GM12875 (cell line): ENCODE measurements at regions not wholly inside any gene's neighbourhood (a gene's known extent, or its start where the extent isn't known, plus 50 kb on each side); places are given as distances from the start of the nearest gene placed in this dataset.
"Not testable (repeated sequence)": the region's sequence is repeated elsewhere in the genome, so short reads cannot be mapped to it uniquely, and the experiment has no call there.

ENCODE experiments used
- H3K4me3 ChIP-seq: one replicate; pipeline ENCODE4 v1.5.1; 2011; ENCODE audit warnings: low read depth, low read length, control low read depth
- CTCF ChIP-seq: IDR thresholded peaks from 2 replicates; pipeline ENCODE4 v1.5.1; 2011; ENCODE audit warnings: low read depth, mild to moderate bottlenecking, control low read depth, inconsistent platforms, low read length, moderate library complexity, borderline replicate concordance; ENCODE audit not compliant: insufficient read depth

GRCh38 chr3:10655105-10655504, 149.7 kb upstream of the ATP2B2 start:
- TF ChIP-seq CTCF = no peak
- H3K4me3 ChIP-seq = no peak overlapping the region

- H3K4me3 ChIP-seq = not testable (repeated sequence)
Observed at GRCh38 chr3:10657339-10657738, 152.0 kb upstream of the ATP2B2 start.

- TF ChIP-seq CTCF = no peak
- H3K4me3 ChIP-seq = no peak overlapping the region
Observed at GRCh38 chr3:10665592-10665991, 150.4 kb upstream of the SLC6A11 start.

GRCh38 chr3:10666621-10667020, 149.4 kb upstream of the SLC6A11 start:
- no peak for TF ChIP-seq CTCF
- no peak overlapping the region for H3K4me3 ChIP-seq

GRCh38 chr3:10667269-10667668, 148.8 kb upstream of the SLC6A11 start:
- no peak for TF ChIP-seq CTCF
- no peak overlapping the region for H3K4me3 ChIP-seq

- H3K4me3 ChIP-seq = no peak overlapping the region
- no peak for TF ChIP-seq CTCF
Observed at GRCh38 chr3:10667901-10668476, 148.0 kb upstream of the SLC6A11 start.

GRCh38 chr3:10669490-10670048, 146.5 kb upstream of the SLC6A11 start:
- no peak overlapping the region for H3K4me3 ChIP-seq
- TF ChIP-seq CTCF = no peak
